HG02840 (cell line): ENCODE measurements at regions not wholly inside any gene's neighbourhood (a gene's known extent, or its start where the extent isn't known, plus 50 kb on each side); places are given as distances from the start of the nearest gene placed in this dataset.

ENCODE experiments used
- ATAC-seq: cut with Tn5 transposase; IDR thresholded peaks from one replicate; pipeline ENCODE4 v1.9.1; 2021; ENCODE audit warnings: mild to moderate bottlenecking, moderate library complexity, moderate number of reproducible peaks; ENCODE audit not compliant: unreplicated experiment, low FRiP score

DNA sequence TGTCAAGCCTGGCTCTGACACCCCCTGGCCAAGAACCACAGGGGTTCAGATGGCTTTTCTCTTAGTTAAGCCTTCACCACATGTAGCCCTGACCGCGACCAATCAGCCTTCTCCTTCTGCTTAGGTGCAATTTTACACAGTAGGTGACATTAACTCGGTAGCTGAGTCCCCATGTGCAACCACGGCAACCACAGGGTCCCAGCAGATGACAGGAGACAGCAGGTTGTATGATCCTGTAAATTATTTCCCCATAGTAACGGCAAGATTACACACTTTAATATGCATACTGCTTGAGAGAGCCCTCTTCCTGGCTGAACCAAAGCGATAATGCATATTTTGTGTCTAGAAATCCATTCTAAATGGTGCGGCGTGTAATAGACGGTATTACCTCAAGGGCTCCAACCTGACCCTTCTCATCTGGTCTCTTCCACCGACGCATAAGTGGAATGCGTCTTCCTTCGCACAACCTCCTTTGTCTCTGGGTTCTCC lies 458.7 kb upstream of the ZFHX3 start:
- ATAC-seq = no peak

DNA sequence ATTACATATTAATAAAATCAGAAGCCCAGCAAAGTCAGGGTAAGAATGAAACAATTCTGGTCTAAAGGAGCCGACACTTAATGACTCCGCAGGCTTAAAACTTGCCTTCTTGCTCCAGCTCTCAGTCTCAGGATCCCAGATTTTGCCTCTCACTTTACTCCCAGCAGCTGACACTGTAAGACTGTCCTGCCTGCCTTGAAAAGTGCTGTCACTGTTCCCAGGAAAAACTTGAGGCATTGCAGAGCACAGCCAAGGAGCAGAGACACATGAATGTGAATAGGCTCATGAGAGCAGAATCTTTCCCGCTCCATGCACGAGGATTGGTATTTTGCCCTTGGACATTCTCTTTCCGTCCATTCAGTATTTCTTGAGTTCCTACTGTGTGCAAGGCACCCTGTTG lies 457.6 kb upstream of the ZFHX3 start:
- ATAC-seq = no peak

DNA sequence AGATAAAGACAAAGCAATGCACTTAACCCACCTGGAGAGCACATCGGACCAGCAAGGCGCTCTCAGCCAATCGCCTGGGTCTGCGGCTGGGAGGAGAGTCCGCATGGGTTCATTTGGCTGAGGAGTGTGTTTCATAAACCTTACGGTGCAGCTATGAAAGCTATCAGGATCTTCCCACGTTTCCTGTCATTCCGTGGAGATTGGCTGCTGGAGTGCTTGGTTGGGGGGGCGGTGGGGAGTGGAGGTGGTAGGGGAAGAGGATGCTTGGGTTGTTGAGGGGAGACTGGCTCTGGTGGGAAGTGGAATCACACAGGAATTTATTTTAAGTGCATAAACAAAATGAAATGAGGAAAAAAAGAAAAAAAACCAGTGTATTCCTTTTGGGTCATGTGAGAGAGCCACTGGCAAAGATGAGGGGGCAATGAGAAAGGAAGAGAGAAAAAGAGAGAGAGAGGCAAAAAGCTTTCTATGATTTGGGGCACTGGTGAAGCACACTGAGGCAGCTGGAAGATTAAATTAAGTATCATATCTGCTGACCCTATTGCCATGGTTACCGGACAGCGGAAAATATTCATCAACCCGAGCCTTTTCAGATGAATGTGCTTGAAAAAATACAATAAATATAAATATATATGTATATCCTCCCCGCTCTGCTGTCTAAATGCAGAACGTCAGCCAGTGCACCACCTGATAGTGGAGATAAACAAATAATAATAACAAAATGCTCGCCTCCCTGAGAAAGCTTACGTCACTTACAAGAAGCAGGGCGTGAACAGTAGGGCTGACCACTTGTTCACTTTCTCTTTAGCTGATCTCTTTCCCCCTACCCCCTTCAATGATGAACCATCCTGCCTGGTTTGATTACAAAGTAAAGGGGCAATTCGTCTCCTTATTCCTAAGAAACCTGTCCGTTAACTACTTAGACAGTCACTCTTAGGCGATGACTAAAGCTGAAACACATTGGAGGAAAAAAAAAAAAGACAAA lies 457.0 kb upstream of the ZFHX3 start:
- no peak for ATAC-seq

DNA sequence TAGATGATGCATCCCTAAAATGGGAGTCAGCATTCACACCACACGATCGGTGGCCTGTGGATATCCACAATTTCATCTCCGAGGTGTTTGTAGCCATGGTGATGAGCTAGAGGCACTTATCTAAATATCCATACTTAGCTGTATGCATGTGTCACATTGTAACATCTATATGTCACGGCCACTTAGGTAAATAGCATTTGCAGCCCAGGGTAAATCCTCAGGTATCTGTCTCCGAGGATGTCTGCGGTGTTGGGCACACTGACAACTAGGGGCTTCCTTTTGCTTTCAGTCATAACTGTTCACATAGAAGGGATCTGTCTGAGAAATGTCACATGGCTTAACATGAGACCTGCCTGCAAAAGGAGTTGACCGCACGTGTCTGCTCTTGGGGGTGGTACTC lies 455.2 kb upstream of the ZFHX3 start:
- ATAC-seq = no peak

DNA sequence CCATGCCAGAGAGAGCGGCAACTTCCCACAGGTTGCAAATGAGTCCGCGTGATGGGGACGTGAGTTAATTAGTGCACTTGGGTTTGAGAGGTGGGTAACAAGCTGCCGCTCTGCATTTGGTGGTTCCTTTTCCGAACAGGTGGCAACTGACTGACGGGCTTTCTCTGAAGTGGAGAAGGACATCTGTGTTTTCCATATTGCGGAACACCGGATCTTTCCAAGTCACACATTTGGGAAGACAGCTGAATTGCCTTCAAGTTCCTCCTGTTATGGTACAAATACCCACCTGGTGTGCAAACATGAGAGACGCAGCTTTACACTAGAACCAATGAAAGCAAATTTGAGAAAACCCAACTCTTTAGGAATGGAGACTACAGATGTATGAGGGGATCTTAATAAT lies 451.3 kb upstream of the ZFHX3 start:
- ATAC-seq = no peak

DNA sequence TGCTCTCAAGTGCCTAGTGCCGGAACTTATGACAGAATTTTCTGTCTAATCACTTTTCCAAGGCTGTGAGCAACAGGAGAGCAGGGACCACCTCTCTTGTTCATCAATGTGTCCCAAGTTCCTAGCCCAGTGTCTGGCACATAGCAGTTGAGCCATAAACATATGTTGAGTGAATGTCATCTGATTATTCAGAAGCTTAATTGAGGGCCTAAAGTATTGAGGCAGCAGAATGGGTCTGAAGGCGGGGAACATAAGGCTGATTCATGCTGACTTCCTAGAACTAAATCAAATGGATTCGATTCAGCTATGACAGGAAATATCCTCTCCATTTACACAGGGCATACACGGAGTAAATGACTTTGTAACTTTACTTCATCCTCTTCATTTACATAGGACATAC lies 438.0 kb upstream of the ZFHX3 start:
- ATAC-seq = no peak

DNA sequence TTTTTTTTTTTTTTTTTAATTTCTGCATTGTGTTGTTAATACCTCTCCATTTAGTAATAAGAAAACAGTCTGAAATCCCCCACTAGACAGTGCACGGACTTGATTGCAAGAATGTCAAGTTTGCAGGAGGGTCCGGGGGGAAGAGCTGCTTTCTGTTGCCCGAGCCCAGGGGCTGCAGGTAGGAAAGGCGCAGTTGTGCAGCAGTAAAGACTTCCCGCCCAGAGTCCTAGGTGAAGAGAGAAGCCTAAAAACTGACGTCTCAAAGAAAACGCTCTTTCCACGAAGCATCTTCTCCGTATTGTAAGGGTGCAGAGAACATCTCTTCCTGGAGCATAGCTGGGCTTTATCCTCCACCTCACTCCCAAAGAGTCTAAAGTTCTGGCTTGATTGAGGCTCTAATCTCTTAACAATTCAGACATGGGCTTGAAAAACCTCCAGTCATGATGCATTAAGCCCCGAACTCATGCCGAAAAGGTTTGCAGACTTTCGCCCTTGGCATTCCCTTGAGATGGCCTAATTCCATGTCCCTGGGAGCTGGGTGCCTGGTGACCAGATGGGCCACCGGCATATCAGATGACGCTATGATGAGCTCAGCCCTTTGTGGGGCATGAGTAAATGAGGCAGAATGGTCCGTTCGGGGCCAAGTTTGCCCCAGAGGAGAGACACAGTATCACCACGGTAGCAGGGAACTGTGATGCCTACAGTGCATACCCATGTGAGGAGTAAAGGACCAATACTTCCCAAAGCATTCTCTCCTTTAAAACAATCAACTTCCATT lies 436.2 kb upstream of the ZFHX3 start:
- ATAC-seq = no peak

DNA sequence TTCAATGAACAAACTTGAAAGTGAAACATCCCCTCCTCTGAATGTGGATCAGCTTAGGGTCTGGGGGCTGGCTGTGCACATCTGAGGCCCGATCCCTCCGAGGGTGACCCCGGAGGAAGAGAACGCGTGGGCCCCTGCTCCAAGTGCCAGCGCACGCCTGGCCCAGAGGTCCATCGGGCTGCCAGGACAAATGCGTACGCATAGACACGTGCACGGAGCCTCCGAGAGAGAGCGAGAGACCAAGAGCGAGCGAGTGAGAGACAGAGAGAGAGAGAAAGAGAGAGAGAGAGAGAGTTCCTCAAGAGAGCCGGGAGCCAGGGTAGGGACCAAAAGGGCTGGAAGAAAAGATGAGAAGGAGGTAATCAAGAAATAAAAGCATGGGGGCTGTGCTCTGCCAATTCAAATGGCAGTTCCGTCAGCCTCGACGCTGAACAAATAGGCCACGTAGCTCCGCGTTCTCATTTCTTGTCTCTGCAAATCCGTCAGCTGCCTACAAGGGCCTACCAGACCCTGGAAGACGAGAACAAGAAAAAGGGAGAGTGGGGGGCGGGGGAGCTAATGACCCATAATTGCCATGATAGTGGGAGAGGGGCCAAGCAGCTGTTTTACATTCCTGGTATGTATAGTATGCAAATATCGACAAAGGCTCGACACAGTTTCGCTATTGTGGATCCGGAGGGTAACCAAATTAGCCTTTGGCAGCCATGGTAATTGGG lies 435.3 kb upstream of the ZFHX3 start:
- no peak for ATAC-seq

DNA sequence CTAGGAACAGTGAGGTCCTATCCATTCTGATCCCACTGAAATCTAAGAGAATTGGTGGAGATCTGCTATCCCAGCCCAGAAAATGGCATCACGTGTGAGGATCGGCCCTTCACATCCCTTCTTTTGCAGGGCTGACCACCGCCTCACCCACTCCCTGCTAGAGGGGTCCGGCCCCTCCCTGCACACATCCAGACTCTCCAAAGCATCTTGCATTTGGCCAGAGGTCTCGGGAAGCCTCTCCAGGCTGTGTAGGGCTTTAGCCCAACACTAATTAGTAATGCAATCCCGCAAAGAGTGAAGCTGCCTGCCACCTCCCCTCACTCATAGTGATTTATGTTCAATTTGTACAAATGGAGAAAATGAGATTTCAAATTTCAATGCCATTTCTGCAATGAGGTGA lies 434.4 kb upstream of the ZFHX3 start:
- no peak for ATAC-seq

DNA sequence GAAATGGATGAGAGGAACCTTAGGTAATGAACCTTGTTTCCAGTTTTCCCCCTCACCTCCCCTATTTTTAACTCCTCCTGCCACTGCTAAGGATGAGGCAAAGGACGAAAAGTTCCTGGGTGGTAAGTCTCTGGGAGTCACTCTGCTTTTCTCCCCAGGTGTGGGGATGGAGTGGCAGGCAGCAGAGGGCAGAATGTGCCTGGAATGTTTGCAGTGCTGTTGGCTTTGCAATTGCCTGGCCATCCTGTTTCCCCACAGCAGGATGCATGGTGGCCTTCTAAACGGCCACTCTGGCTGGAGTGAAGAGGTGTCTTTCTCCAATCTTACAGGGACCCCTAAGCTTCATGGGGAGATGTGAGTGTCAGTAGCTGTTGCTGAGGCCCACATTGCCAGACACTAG lies 432.5 kb upstream of the ZFHX3 start:
- ATAC-seq = no peak

DNA sequence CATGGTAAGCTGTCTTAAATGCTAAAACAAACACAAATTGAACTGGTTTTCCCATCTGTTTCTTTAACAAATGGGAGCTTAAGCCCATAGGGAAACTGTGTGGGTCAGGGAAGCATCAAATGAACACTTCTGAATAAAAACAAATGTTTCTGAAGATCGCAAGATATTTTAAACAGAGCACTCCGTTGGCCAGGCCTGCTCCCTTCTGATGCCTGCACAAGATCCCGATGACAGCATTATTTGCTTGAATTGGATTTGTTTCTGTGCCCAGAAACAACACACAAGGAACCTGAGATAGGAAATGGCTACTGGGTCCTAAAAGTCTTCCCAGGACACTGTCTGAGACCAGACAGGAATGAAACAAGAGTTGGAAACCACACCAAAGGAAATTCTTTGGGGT lies 425.8 kb upstream of the ZFHX3 start:
- ATAC-seq = no peak

DNA sequence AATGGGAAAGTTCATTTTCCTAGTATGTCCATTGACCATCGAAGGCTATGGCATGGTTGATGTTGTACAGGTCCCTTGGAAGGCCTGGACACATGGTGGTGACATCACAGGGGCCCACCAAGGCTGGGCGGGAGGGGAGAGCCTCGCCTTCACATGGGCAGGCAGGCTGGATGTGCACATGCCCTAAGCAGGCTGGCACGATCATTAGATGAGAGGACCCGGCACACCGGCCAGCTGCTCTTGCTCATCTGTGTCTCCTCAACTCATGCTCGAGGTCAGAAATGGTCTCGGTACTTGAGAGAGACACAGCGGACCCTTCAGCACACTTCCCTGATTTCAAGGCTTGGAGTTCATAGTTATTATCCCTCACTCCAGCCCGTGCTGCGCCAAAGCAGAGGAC lies 416.9 kb upstream of the ZFHX3 start:
- ATAC-seq = no peak

DNA sequence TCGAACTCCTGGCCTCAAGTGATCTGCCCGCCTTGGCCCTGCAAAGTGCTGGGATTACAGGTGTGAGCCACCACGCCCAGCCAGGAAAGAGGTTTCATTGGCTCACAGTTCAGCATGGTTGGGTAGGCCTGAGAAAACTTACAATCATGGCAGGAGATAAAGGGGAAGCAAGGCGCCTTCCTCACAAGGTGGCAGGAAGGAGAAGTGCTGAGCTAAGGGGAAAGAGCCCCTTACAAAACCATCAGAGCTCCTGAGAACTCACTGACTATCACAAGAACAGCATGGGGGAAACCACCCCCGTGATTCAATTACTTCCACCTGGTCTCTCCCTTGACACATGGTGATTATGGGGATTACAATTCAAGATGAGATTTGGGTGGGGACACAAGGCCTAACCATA lies 411.7 kb upstream of the ZFHX3 start:
- ATAC-seq = no peak

DNA sequence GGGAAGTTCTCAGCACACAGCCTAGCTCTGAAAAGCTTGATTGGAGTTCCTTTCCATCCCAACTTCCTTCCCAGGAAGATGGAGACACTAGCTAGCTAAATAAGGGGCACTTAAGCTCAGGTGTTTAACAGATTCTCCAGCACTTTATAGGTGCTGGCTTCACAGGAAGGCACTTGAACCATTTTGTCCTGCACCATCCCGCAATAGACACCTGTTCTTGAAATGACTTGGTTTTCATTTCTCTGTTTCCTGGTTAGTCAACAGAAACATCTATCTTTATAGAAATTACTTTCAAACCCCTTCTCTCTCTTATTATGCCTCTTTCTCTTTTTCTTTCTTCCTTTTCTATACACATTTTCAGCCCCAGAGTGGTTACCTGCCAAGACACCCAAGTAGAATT lies 409.9 kb upstream of the ZFHX3 start:
- no peak for ATAC-seq

DNA sequence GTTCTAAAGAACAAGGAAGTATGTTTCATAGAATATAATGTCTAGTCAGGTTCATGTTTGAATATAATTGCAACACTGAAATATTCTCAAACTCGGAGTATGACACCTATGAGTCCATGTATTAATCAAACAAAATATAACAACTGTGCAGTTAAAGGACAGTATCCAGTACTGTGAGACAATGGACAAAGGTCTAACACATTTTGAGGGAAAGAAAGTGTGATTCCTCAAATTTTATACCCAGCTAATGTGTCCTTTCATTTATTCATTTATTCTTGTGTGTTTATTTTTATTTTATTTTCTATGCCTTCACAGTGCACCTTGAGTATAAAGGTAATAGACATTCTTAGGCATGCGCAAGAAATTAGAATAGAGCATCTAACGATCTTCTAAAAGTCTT lies 401.0 kb upstream of the ZFHX3 start:
- no peak for ATAC-seq

DNA sequence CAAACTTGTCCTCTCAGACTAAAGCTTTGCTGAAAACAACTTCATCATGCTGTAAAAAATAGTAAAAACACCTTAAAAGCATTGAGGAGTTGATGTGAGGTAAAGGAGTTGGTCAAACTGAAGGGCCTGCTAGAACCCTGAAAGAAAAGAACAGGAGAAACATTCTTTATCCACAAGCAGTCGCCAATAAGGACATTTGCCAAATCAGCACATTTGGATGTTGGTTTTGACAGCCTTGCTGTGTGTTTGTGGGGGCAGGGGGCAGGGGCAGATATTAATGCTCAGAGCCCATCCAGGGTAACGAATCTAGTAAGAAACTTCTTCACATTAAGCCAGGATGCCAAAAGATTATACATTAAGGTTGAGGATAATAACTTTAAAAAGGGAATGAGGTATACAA lies 399.9 kb upstream of the ZFHX3 start:
- no peak for ATAC-seq

DNA sequence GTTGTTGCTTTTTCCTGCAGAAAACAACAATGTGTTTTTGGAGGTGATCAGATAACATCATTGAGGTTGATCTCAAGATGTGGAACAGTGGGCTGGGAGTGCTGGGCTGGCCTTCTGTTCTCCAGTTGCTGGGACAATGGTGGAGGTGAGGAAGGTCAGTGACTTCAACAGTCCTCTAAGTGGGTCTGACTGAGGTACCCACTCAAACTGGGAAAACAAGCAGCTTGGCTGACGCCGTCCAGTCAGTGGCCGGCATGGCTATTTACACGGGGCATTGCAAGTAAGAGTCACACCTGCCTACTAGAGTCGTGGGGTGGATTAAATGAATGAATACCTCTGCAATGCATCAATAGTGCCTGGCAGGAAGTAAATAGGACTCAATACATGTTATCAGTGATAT lies 386.7 kb upstream of the ZFHX3 start:
- ATAC-seq = no peak

DNA sequence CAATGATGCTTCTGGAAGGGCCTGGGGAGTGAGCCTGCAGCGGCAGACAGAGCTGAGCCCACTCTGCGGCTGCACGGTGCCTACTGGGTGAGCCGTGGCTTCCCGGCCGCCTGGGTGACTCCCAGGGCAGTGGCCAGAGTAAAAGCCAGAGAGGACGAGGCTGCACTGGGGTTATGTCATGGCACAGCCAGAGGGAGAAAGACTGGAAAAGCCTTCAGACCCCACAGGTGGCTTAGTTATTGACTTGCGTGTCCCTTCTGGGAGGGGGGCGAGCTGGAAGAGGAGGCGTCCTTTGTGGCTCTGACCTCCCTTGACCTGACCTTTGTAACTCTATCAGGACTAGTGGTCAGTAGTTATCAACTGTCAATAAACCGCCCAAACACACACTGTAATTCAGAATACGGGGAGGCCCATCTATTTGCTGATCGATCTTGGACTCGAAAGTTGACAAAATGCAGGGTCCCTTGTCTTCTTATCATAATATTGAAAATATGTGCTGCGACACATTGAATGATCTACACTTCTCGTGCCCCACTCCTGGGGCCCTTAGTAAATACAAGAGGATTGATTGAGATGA lies 385.9 kb upstream of the ZFHX3 start:
- ATAC-seq = no peak

DNA sequence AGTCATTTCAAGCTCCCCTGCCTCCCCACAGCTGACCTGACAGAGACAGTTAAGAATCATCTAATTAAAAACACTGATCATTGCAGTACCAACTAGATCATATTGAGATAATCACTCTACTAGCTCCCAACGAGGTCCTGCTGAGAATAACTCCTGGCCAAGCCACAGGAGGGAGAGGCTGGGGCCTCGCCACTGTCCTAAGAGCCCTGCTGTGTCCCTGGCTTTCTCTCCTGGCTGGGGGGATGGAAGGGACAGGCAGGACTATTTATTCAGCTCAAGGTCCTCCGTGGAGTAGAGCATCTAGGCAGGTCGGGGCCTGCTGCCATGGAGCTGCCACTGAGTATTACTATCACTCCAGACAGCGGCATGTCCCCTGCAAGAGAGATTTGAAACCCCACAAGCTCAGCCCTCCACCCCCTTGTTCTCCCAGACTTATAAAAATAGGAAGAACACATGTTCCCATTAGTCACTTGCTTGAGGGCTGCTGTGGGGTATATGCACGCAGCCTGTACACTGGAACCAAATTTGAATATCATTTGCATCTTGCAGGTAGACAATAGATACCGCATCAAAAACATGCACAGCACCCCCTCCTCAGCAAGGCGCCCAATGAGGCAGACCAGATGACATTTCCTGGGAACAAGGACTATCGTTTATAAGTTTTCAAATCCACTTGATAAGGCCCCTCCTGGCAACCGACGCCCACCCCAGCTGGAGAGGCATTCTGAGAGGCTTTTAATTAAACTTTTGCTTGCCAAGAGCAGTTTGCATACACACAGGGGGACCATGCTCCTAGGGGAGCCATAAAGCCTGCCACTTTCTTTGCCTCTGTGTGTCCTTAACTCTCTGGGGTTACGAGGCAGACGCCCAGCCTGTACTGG lies 385.2 kb upstream of the ZFHX3 start:
- no peak for ATAC-seq

DNA sequence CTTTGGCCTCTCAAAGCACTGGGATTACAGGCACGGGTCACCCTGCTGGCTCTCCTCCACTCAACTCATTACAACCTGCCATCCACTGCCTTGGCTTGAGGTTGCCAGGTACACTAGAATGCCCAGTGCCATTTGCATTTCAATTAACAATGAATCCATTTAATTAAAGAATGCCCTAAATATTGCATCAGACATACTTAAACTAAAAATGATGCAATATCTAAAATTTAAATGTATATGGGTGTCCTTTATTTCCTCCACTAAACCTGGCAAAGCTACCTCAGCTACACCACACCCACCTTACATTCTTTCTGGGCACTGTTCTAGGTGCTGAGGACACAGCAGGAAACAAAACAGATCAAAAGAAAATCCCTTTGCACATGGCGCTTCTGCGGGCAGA lies 382.2 kb upstream of the ZFHX3 start:
- no peak for ATAC-seq
